RWPE2 (cell line): ENCODE measurements at regions not wholly inside any gene's neighbourhood (a gene's known extent, or its start where the extent isn't known, plus 50 kb on each side); places are given as distances from the start of the nearest gene placed in this dataset.

Source experiments
- ATAC-seq: fragments of 200-7000 bp; cut with Tn5 transposase; 3 replicates; pipeline ENCODE4 v1.9.1; 2021; ENCODE audit warnings: low read depth
- DNase-seq: peaks from one replicate; pipeline ENCODE4 v3.0.0-alpha.2; 2020; ENCODE audit warnings: low spot score
- H3K27ac ChIP-seq: fragments of 450-650 bp; 2 replicates; pipeline ENCODE4 v1.5.1; 2017; ENCODE audit warnings: mild to moderate bottlenecking; ENCODE audit not compliant: poor library complexity, severe bottlenecking
- H3K27me3 ChIP-seq: fragments of 250-450 bp; sonication (Bioruptor Pico); 2 replicates; pipeline ENCODE4 v1.5.1; 2021; ENCODE audit warnings: mild to moderate bottlenecking, moderate library complexity; ENCODE audit not compliant: insufficient read depth, poor library complexity, severe bottlenecking
- H3K36me3 ChIP-seq: fragments of 250-450 bp; sonication (Bioruptor Pico); 2 replicates; pipeline ENCODE4 v1.5.1; 2020; ENCODE audit warnings: low read depth, mild to moderate bottlenecking, moderate library complexity
- H3K4me1 ChIP-seq: fragments of 250-450 bp; sonication (Bioruptor Pico); 2 replicates; pipeline ENCODE4 v1.5.1; 2021; ENCODE audit warnings: mild to moderate bottlenecking, moderate library complexity; ENCODE audit not compliant: insufficient read depth, poor library complexity, severe bottlenecking
- H3K4me3 ChIP-seq: fragments of 250-450 bp; sonication (Bioruptor Pico); 2 replicates; pipeline ENCODE4 v1.5.1; 2021; ENCODE audit warnings: mild to moderate bottlenecking, moderate library complexity; ENCODE audit not compliant: severe bottlenecking
- H3K9me3 ChIP-seq: fragments of 250-450 bp; sonication (Bioruptor Pico); 2 replicates; pipeline ENCODE4 v1.5.1; 2021; ENCODE audit warnings: mild to moderate bottlenecking, moderate library complexity; ENCODE audit not compliant: severe bottlenecking
- TF ChIP-seq, protein P1 (sequence below): fragments of 450-650 bp; IDR thresholded peaks from one replicate; pipeline ENCODE4 v1.5.1; 2017; ENCODE audit warnings: mild to moderate bottlenecking, moderate library complexity; ENCODE audit not compliant: poor library complexity, severe bottlenecking

- Histone ChIP-seq H3K36me3 (no peaks in the 10 kb centered on the region), H3K27me3 (no peaks in the 10 kb centered on the region), H3K4me1 (peaks cover 53% of the 10 kb centered on the region), H3K4me3 (no peak overlapping the region), H3K9me3 (no peaks in the 10 kb centered on the region), H3K27ac (peak overlapping the region; percentile 96)
- DNase-seq: peak; percentile 9
- no peak for ATAC-seq
- TF ChIP-seq, protein P1, sequence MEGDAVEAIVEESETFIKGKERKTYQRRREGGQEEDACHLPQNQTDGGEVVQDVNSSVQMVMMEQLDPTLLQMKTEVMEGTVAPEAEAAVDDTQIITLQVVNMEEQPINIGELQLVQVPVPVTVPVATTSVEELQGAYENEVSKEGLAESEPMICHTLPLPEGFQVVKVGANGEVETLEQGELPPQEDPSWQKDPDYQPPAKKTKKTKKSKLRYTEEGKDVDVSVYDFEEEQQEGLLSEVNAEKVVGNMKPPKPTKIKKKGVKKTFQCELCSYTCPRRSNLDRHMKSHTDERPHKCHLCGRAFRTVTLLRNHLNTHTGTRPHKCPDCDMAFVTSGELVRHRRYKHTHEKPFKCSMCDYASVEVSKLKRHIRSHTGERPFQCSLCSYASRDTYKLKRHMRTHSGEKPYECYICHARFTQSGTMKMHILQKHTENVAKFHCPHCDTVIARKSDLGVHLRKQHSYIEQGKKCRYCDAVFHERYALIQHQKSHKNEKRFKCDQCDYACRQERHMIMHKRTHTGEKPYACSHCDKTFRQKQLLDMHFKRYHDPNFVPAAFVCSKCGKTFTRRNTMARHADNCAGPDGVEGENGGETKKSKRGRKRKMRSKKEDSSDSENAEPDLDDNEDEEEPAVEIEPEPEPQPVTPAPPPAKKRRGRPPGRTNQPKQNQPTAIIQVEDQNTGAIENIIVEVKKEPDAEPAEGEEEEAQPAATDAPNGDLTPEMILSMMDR: no peak
Measured at GRCh38 chr14:49951691-49952345, 58.9 kb downstream of the ARF6 start.

- H3K36me3 ChIP-seq: no peaks in the 10 kb centered on the region
- H3K27me3 ChIP-seq: no peaks in the 10 kb centered on the region
- TF ChIP-seq, protein P1: no peak
- DNase-seq (peak; percentile 11), ATAC-seq (no peak)
- H3K4me1 ChIP-seq: peaks cover 39% of the 10 kb centered on the region
- H3K27ac ChIP-seq: peak overlapping the region; percentile 21
- H3K4me3 ChIP-seq: no peak overlapping the region
- no peaks in the 10 kb centered on the region for H3K9me3 ChIP-seq
Measured at GRCh38 chr14:49953196-49953595, 60.3 kb downstream of the ARF6 start.

- Histone ChIP-seq H3K4me1 (peaks cover 38% of the 10 kb centered on the region), H3K4me3 (no peak overlapping the region), H3K27ac (peak overlapping the region; percentile 21), H3K27me3 (no peaks in the 10 kb centered on the region), H3K36me3 (no peaks in the 10 kb centered on the region), H3K9me3 (no peaks in the 10 kb centered on the region)
- ATAC-seq (no peak; the same call in 2 of the 3 replicates), DNase-seq (peak; percentile 44)
- TF ChIP-seq, protein P1: no peak
Measured at GRCh38 chr14:49954171-49954631, 61.3 kb downstream of the ARF6 start.

DNA sequence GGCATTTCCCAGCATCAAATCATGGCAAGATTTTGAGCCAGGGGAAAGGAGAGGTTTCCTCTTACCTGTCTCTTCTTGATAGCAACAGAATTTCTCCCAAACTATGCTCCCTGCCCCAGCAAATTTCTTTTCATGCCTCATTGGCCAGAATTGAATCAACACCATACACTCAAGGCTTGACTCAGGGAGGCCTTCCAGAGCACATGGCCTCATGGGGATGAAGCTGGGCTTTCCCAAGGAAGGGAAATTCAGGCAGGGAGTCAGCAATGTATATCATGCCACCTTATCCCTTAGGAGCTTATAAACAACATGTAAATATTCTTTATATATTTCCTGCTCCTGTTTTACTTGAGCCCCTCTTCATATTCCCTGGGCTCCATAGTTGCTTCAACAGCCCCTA, 62.1 kb downstream of the ARF6 start:
- TF ChIP-seq, protein P1: no peak
- ATAC-seq: no peak
- H3K27me3 ChIP-seq: no peaks in the 10 kb centered on the region
- no peaks in the 10 kb centered on the region for H3K9me3 ChIP-seq
- H3K36me3 ChIP-seq: no peaks in the 10 kb centered on the region
- peak overlapping the region; percentile 21 for H3K27ac ChIP-seq
- peaks cover 31% of the 10 kb centered on the region for H3K4me1 ChIP-seq
- no peak overlapping the region for H3K4me3 ChIP-seq
- DNase-seq: peak; percentile 13
